Uterus (tissue), 2 donors: ENCODE measurements at regions not wholly inside any gene's neighbourhood (a gene's known extent, or its start where the extent isn't known, plus 50 kb on each side); places are given as distances from the start of the nearest gene placed in this dataset.

ENCODE experiments used
- CTCF ChIP-seq, 4 experiments: fragments of 200-600 bp in 2 of 4; fragments of 450-650 bp in 2 of 4; sonication (generic) in 2 of 4; IDR thresholded peaks; one replicate each; pipeline ENCODE4 v1.5.1; 2016 to 2019; ENCODE audit warnings: antibody characterized with exemption in 4 of 4, mild to moderate bottlenecking in 2 of 4, moderate library complexity in 1 of 4
- POLR2A ChIP-seq, 2 donors: fragments of 450-650 bp; IDR thresholded peaks; one replicate each; pipeline ENCODE4 v1.6.1; 2016; ENCODE audit warnings: antibody characterized with exemption in 2 of 2, mild to moderate bottlenecking in 1 of 2, moderate library complexity in 1 of 2

GRCh38 chr4:127210893-127211649, 421.7 kb upstream of the INTU start:
- no peak for TF ChIP-seq CTCF (IDR thresholded peaks at IDR 0.05)
- TF ChIP-seq POLR2A (IDR thresholded peaks at IDR 0.05), result no peak
